ENCODE measurements at regions not wholly inside any gene's neighbourhood (a gene's known extent, or its start where the extent isn't known, plus 50 kb on each side); places are given as distances from the start of the nearest gene placed in this dataset.

GRCh38 chr2:133936601-133937000, 317.3 kb upstream of the MGAT5 start:
- Histone ChIP-seq H3K9me3 (ENCODE audit: control insufficient read depth, low read length) (no peaks in the 10 kb centered on the region), H3K9ac (ENCODE audit: low read length) (no peak overlapping the region), H3K4me1 (ENCODE audit: control insufficient read depth, insufficient read depth, low read length) (peaks cover 19% of the 10 kb centered on the region), H3K36me3 (ENCODE audit: control insufficient read depth, insufficient read depth, low read length, severe bottlenecking) (no peaks in the 10 kb centered on the region), H3K27me3 (replicated peaks; ENCODE audit: control insufficient read depth, insufficient read depth, low read length) (no peaks in the 10 kb centered on the region), H3K4me3 (ENCODE audit: low read length) (no peak overlapping the region)
- peak; percentile 54 for DNase-seq (ENCODE audit: low read depth)

GRCh38 chr2:133937669-133938068, 316.2 kb upstream of the MGAT5 start:
- Histone ChIP-seq H3K4me1 (ENCODE audit: control insufficient read depth, insufficient read depth, low read length) (peaks cover 26% of the 10 kb centered on the region), H3K27me3 (replicated peaks; ENCODE audit: control insufficient read depth, insufficient read depth, low read length) (no peaks in the 10 kb centered on the region), H3K36me3 (ENCODE audit: control insufficient read depth, insufficient read depth, low read length, severe bottlenecking) (no peaks in the 10 kb centered on the region), H3K9ac (ENCODE audit: low read length) (no peak overlapping the region), H3K9me3 (ENCODE audit: control insufficient read depth, low read length) (no peaks in the 10 kb centered on the region), H3K4me3 (ENCODE audit: low read length) (no peak overlapping the region)
- peak; percentile 67 for DNase-seq (ENCODE audit: low read depth)

- Histone ChIP-seq H3K27me3 (replicated peaks; ENCODE audit: control insufficient read depth, insufficient read depth, low read length) (no peaks in the 10 kb centered on the region), H3K4me1 (ENCODE audit: control insufficient read depth, insufficient read depth, low read length) (peaks cover 26% of the 10 kb centered on the region), H3K9ac (ENCODE audit: low read length) (no peak overlapping the region), H3K36me3 (ENCODE audit: control insufficient read depth, insufficient read depth, low read length, severe bottlenecking) (no peaks in the 10 kb centered on the region), H3K9me3 (ENCODE audit: control insufficient read depth, low read length) (no peaks in the 10 kb centered on the region), H3K4me3 (ENCODE audit: low read length) (no peak overlapping the region)
- DNase-seq (ENCODE audit: low read depth): no peak
Observed at GRCh38 chr2:133940134-133940533, 313.7 kb upstream of the MGAT5 start.

GRCh38 chr2:133941666-133942065, 312.2 kb upstream of the MGAT5 start:
- H3K9me3 ChIP-seq (ENCODE audit: control insufficient read depth, low read length): no peaks in the 10 kb centered on the region
- peak; percentile 88 for DNase-seq (ENCODE audit: low read depth)
- H3K4me1 ChIP-seq (ENCODE audit: control insufficient read depth, insufficient read depth, low read length): peaks cover 21% of the 10 kb centered on the region
- no peak overlapping the region for H3K4me3 ChIP-seq (ENCODE audit: low read length)
- H3K9ac ChIP-seq (ENCODE audit: low read length): peak overlapping the region; percentile 40
- H3K27me3 ChIP-seq (replicated peaks; ENCODE audit: control insufficient read depth, insufficient read depth, low read length): no peaks in the 10 kb centered on the region
- no peaks in the 10 kb centered on the region for H3K36me3 ChIP-seq (ENCODE audit: control insufficient read depth, insufficient read depth, low read length, severe bottlenecking)

- no peaks in the 10 kb centered on the region for H3K9me3 ChIP-seq (ENCODE audit: control insufficient read depth, low read length)
- DNase-seq (ENCODE audit: low read depth): no peak
- H3K4me3 ChIP-seq (ENCODE audit: low read length): no peak overlapping the region
- H3K9ac ChIP-seq (ENCODE audit: low read length): no peak overlapping the region
- no peaks in the 10 kb centered on the region for H3K36me3 ChIP-seq (ENCODE audit: control insufficient read depth, insufficient read depth, low read length, severe bottlenecking)
- no peaks in the 10 kb centered on the region for H3K27me3 ChIP-seq (replicated peaks; ENCODE audit: control insufficient read depth, insufficient read depth, low read length)
- peaks cover 15% of the 10 kb centered on the region for H3K4me1 ChIP-seq (ENCODE audit: control insufficient read depth, insufficient read depth, low read length)
Observed at GRCh38 chr2:133942398-133942797, 311.5 kb upstream of the MGAT5 start.

- no peaks in the 10 kb centered on the region for H3K9me3 ChIP-seq (ENCODE audit: control insufficient read depth, low read length)
- no peaks in the 10 kb centered on the region for H3K27me3 ChIP-seq (replicated peaks; ENCODE audit: control insufficient read depth, insufficient read depth, low read length)
- peaks cover 15% of the 10 kb centered on the region for H3K4me1 ChIP-seq (ENCODE audit: control insufficient read depth, insufficient read depth, low read length)
- H3K4me3 ChIP-seq (ENCODE audit: low read length): no peak overlapping the region
- H3K36me3 ChIP-seq (ENCODE audit: control insufficient read depth, insufficient read depth, low read length, severe bottlenecking): no peaks in the 10 kb centered on the region
- H3K9ac ChIP-seq (ENCODE audit: low read length): no peak overlapping the region
- DNase-seq (ENCODE audit: low read depth): no peak
Observed at GRCh38 chr2:133943108-133943507, 310.8 kb upstream of the MGAT5 start.

- Histone ChIP-seq H3K4me1 (ENCODE audit: control insufficient read depth, insufficient read depth, low read length) (peaks cover 15% of the 10 kb centered on the region), H3K9ac (ENCODE audit: low read length) (no peak overlapping the region), H3K9me3 (ENCODE audit: control insufficient read depth, low read length) (no peaks in the 10 kb centered on the region), H3K36me3 (ENCODE audit: control insufficient read depth, insufficient read depth, low read length, severe bottlenecking) (no peaks in the 10 kb centered on the region), H3K27me3 (replicated peaks; ENCODE audit: control insufficient read depth, insufficient read depth, low read length) (no peaks in the 10 kb centered on the region), H3K4me3 (ENCODE audit: low read length) (no peak overlapping the region)
- no peak for DNase-seq (ENCODE audit: low read depth)
Observed at GRCh38 chr2:133945089-133945488, 308.8 kb upstream of the MGAT5 start.

GRCh38 chr2:133947057-133947456, 306.8 kb upstream of the MGAT5 start:
- H3K27me3 ChIP-seq (replicated peaks; ENCODE audit: control insufficient read depth, insufficient read depth, low read length): peaks cover 2% of the 10 kb centered on the region
- no peak for DNase-seq (ENCODE audit: low read depth)
- no peaks in the 10 kb centered on the region for H3K36me3 ChIP-seq (ENCODE audit: control insufficient read depth, insufficient read depth, low read length, severe bottlenecking)
- no peaks in the 10 kb centered on the region for H3K9me3 ChIP-seq (ENCODE audit: control insufficient read depth, low read length)
- peaks cover 4% of the 10 kb centered on the region for H3K4me1 ChIP-seq (ENCODE audit: control insufficient read depth, insufficient read depth, low read length)
- no peak overlapping the region for H3K4me3 ChIP-seq (ENCODE audit: low read length)
- no peak overlapping the region for H3K9ac ChIP-seq (ENCODE audit: low read length)

GRCh38 chr2:133948610-133949290, 305.1 kb upstream of the MGAT5 start:
- Histone ChIP-seq H3K36me3 (ENCODE audit: control insufficient read depth, insufficient read depth, low read length, severe bottlenecking) (no peaks in the 10 kb centered on the region), H3K27me3 (replicated peaks; ENCODE audit: control insufficient read depth, insufficient read depth, low read length) (peaks cover 2% of the 10 kb centered on the region), H3K4me1 (ENCODE audit: control insufficient read depth, insufficient read depth, low read length) (no peaks in the 10 kb centered on the region), H3K9ac (ENCODE audit: low read length) (no peak overlapping the region), H3K4me3 (ENCODE audit: low read length) (no peak overlapping the region), H3K9me3 (ENCODE audit: control insufficient read depth, low read length) (no peaks in the 10 kb centered on the region)
- DNase-seq (ENCODE audit: low read depth): no peak

- no peaks in the 10 kb centered on the region for H3K36me3 ChIP-seq (ENCODE audit: control insufficient read depth, insufficient read depth, low read length, severe bottlenecking)
- no peaks in the 10 kb centered on the region for H3K4me1 ChIP-seq (ENCODE audit: control insufficient read depth, insufficient read depth, low read length)
- H3K4me3 ChIP-seq (ENCODE audit: low read length): no peak overlapping the region
- DNase-seq (ENCODE audit: low read depth): no peak
- H3K27me3 ChIP-seq (replicated peaks; ENCODE audit: control insufficient read depth, insufficient read depth, low read length): peaks cover 7% of the 10 kb centered on the region
- H3K9me3 ChIP-seq (ENCODE audit: control insufficient read depth, low read length): no peaks in the 10 kb centered on the region
- no peak overlapping the region for H3K9ac ChIP-seq (ENCODE audit: low read length)
Observed at GRCh38 chr2:133949595-133949994, 304.3 kb upstream of the MGAT5 start.

GRCh38 chr2:133951209-133951608, 302.7 kb upstream of the MGAT5 start:
- H3K9ac ChIP-seq (ENCODE audit: low read length): no peak overlapping the region
- H3K4me3 ChIP-seq (ENCODE audit: low read length): no peak overlapping the region
- no peaks in the 10 kb centered on the region for H3K9me3 ChIP-seq (ENCODE audit: control insufficient read depth, low read length)
- peaks cover 7% of the 10 kb centered on the region for H3K27me3 ChIP-seq (replicated peaks; ENCODE audit: control insufficient read depth, insufficient read depth, low read length)
- DNase-seq (ENCODE audit: low read depth): no peak
- H3K36me3 ChIP-seq (ENCODE audit: control insufficient read depth, insufficient read depth, low read length, severe bottlenecking): no peaks in the 10 kb centered on the region
- no peaks in the 10 kb centered on the region for H3K4me1 ChIP-seq (ENCODE audit: control insufficient read depth, insufficient read depth, low read length)

GRCh38 chr2:133952420-133952819, 301.5 kb upstream of the MGAT5 start:
- Histone ChIP-seq H3K9me3 (ENCODE audit: control insufficient read depth, low read length) (no peaks in the 10 kb centered on the region), H3K9ac (ENCODE audit: low read length) (no peak overlapping the region), H3K27me3 (replicated peaks; ENCODE audit: control insufficient read depth, insufficient read depth, low read length) (peaks cover 16% of the 10 kb centered on the region), H3K4me3 (ENCODE audit: low read length) (no peak overlapping the region), H3K4me1 (ENCODE audit: control insufficient read depth, insufficient read depth, low read length) (no peaks in the 10 kb centered on the region), H3K36me3 (ENCODE audit: control insufficient read depth, insufficient read depth, low read length, severe bottlenecking) (no peaks in the 10 kb centered on the region)
- DNase-seq (ENCODE audit: low read depth): no peak

All from adipocyte (in vitro differentiated cells).